ENCODE measurements at regions not wholly inside any gene's neighbourhood (a gene's known extent, or its start where the extent isn't known, plus 50 kb on each side); places are given as distances from the start of the nearest gene placed in this dataset.

DNA sequence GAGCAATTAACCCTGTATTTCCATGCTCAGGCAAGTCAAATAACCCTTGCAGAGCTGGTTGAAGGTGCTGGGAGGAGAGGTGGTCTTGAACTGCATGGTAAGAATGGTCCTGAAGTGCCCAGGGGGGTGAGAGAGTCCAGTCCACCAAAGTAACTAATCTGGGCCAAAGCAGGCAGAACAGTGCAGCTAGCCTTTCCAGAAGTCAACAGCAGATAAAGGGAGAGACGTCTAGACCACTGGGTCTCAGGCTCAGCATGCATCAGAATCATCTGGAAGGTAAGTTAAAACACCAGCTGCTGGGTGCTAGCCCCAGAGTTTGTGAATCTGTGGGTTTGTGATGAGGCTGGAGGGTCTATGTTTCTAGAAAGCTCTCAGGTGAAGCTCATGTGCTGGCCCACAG lies 232.3 kb upstream of the ECI2 start:
- H3K36me3 ChIP-seq = no peaks in the 10 kb centered on the region
- H3K4me1 ChIP-seq = no peaks in the 10 kb centered on the region
- DNase-seq (no peak), ATAC-seq (ENCODE audit: low FRiP score in 2 of 2) (no peak)
- no peak overlapping the region for H3K27ac ChIP-seq
- WGBS, 2 donors = 60 to 80% methylated on average over 1 of the region's 1 CpG
- no peaks in the 10 kb centered on the region for H3K9me3 ChIP-seq
- no peak overlapping the region for H3K4me3 ChIP-seq
- no peaks in the 10 kb centered on the region for H3K27me3 ChIP-seq
- TF ChIP-seq POLR2AphosphoS5 (IDR thresholded peaks at IDR 0.05) = no peak
- TF ChIP-seq, protein P1, sequence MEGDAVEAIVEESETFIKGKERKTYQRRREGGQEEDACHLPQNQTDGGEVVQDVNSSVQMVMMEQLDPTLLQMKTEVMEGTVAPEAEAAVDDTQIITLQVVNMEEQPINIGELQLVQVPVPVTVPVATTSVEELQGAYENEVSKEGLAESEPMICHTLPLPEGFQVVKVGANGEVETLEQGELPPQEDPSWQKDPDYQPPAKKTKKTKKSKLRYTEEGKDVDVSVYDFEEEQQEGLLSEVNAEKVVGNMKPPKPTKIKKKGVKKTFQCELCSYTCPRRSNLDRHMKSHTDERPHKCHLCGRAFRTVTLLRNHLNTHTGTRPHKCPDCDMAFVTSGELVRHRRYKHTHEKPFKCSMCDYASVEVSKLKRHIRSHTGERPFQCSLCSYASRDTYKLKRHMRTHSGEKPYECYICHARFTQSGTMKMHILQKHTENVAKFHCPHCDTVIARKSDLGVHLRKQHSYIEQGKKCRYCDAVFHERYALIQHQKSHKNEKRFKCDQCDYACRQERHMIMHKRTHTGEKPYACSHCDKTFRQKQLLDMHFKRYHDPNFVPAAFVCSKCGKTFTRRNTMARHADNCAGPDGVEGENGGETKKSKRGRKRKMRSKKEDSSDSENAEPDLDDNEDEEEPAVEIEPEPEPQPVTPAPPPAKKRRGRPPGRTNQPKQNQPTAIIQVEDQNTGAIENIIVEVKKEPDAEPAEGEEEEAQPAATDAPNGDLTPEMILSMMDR (IDR thresholded peaks at IDR 0.05) = no peak
- no peak for TF ChIP-seq EP300 (IDR thresholded peaks at IDR 0.05)
- no peak for TF ChIP-seq POLR2A (IDR thresholded peaks at IDR 0.05)

DNA sequence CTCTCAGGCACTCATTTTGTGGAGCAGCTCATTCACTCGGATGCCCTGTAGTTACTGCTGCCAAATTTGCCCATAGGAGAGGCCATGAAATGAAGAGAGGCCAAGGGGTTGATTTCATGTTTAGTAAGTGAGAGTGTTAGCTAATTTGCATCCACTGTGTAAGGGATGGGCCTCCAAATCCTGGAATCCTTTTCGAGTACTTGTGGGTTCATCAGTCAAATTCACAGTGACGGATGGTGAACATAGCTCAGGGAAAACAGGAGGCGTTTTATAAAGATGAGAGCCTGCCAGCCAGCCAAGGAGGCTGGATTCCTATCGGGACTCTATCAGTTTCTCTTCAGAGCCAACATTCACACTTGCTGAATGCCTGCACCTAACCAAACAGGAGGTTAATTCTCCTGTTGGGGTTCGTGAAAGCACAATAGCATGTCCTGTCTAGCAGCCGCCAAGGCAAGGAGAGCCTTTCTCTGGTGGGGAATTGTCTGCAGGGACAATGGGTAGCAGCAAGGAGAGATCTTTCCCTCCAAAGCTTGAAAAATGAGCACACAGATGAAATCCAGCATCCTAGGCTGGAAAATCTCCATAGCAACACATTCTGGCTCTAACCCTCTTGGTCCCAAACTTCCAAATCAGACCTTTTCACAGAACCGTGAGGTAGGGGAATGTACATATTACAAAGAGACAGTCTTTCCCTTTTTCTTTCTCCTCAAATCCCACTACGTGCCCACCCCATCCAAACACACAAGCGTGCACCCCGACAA lies 231.4 kb upstream of the ECI2 start:
- 87 to 88% methylated on average over 11 of the region's 11 CpGs for WGBS, 2 donors

DNA sequence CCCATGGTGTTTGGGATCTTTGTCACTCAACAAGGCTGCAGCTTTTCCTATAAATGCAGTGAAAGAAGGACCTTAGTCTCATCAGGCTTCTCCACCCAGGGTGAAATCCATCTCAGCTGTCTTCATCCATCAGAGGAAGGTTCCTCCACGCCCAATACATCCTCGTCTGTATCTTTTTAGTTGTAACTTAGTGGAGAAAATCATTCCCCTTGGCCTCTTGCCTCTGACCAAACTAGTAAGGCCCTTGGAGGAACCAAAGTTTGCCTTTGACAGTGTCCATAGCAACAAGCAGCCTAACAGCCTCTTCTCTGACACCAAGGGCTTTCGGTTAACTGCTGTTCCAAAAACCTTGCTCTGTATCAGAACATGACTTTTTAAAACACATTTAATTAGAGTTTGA lies 230.3 kb upstream of the ECI2 start:
- no peaks in the 10 kb centered on the region for H3K27me3 ChIP-seq
- H3K36me3 ChIP-seq = no peaks in the 10 kb centered on the region
- no peaks in the 10 kb centered on the region for H3K9me3 ChIP-seq
- 76 to 91% methylated on average over 3 of the region's 3 CpGs for WGBS, 2 donors
- no peak overlapping the region for H3K4me3 ChIP-seq
- no peak for DNase-seq
- no peaks in the 10 kb centered on the region for H3K4me1 ChIP-seq
- TF ChIP-seq, protein P1 (IDR thresholded peaks at IDR 0.05) = no peak
- TF ChIP-seq EP300 (IDR thresholded peaks at IDR 0.05) (no peak), POLR2A (IDR thresholded peaks at IDR 0.05) (no peak), POLR2AphosphoS5 (IDR thresholded peaks at IDR 0.05) (no peak)
- H3K27ac ChIP-seq = no peak overlapping the region
- no peak for ATAC-seq (ENCODE audit: low FRiP score in 2 of 2)

More for the DNA sequence above, 231.4 kb upstream of the ECI2 start:
- Histone ChIP-seq H3K9me3 (no peaks in the 10 kb centered on the region), H3K27ac (no peak overlapping the region), H3K36me3 (no peaks in the 10 kb centered on the region), H3K27me3 (no peaks in the 10 kb centered on the region), H3K4me1 (no peaks in the 10 kb centered on the region), H3K4me3 (no peak overlapping the region)
- no peak for DNase-seq
- no peak for ATAC-seq (ENCODE audit: low FRiP score in 2 of 2)
- TF ChIP-seq POLR2AphosphoS5 (IDR thresholded peaks at IDR 0.05) = no peak
- TF ChIP-seq EP300 (IDR thresholded peaks at IDR 0.05) = no peak
- TF ChIP-seq POLR2A (IDR thresholded peaks at IDR 0.05) = no peak
- TF ChIP-seq, protein P1 (IDR thresholded peaks at IDR 0.05) = no peak

DNA sequence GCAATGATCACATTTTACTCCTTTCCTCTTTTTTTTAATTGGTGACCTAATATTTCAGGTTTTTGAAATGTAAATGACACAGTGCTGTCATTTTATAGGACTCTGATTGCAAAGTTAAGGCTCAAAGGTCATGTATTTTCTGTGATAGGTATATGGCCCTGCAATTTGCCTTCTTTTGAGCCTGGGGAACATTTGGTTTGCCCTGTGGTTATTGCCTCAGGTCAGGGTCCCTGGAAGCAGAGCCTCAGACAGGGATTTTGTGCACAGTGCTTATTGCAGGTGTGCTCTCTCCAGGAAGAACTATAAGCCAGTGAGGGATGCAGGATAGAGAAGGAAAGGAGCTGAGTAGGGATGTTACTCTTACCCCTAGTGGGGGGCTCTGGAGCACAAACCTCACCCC lies 229.3 kb upstream of the ECI2 start:
- H3K27me3 ChIP-seq = no peaks in the 10 kb centered on the region
- ATAC-seq (ENCODE audit: low FRiP score in 2 of 2) (no peak), DNase-seq (no peak)
- H3K9me3 ChIP-seq = no peaks in the 10 kb centered on the region
- TF ChIP-seq POLR2AphosphoS5 (IDR thresholded peaks at IDR 0.05) (no peak), POLR2A (IDR thresholded peaks at IDR 0.05) (no peak), EP300 (IDR thresholded peaks at IDR 0.05) (no peak)
- TF ChIP-seq, protein P1 (IDR thresholded peaks at IDR 0.05) = no peak
- no peak overlapping the region for H3K4me3 ChIP-seq
- H3K27ac ChIP-seq = no peak overlapping the region
- no peaks in the 10 kb centered on the region for H3K4me1 ChIP-seq
- no peaks in the 10 kb centered on the region for H3K36me3 ChIP-seq

DNA sequence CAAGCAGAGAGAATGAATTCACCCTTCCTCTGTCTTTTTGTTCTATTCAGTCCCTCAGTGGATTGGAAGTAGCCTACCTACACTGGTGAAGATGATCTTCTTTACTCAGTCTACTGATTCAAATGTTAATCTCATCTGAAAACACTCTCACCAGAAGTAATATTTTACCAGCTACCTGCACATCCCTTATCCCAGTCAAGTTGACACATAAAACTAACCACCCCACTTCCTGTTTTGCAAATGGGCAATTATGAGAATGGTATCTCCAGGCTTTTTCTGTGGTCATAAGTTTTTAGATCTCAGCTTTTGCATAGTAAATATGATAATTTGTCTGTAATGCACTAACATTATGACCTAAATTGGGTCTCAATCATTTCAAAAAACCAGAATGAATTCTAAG lies 228.8 kb upstream of the ECI2 start:
- H3K36me3 ChIP-seq = no peaks in the 10 kb centered on the region
- H3K4me3 ChIP-seq = no peak overlapping the region
- H3K9me3 ChIP-seq = no peaks in the 10 kb centered on the region
- DNase-seq (no peak), ATAC-seq (ENCODE audit: low FRiP score in 2 of 2) (no peak)
- TF ChIP-seq EP300 (IDR thresholded peaks at IDR 0.05) = no peak
- TF ChIP-seq POLR2A (IDR thresholded peaks at IDR 0.05) = no peak
- TF ChIP-seq, protein P1 (IDR thresholded peaks at IDR 0.05) = no peak
- no peaks in the 10 kb centered on the region for H3K4me1 ChIP-seq
- no peaks in the 10 kb centered on the region for H3K27me3 ChIP-seq
- H3K27ac ChIP-seq = no peak overlapping the region
